Cardiac fibroblast (primary cell): ENCODE measurements at regions not wholly inside any gene's neighbourhood (a gene's known extent, or its start where the extent isn't known, plus 50 kb on each side); places are given as distances from the start of the nearest gene placed in this dataset.

ENCODE experiments used
- DNase-seq, 2 donors: peaks; one replicate each; pipeline versions ENCODE4 v3.0.0 to v3.0.0-alpha.2; 2010; ENCODE audit warnings: low read depth in 2 of 2
- H3K4me3 ChIP-seq, 2 donors: replicated peaks in 1 of 2; 1 replicate in 1 of 2; 2 replicates in 1 of 2; pipeline ENCODE4 v1.5.1; 2011; ENCODE audit warnings: low read depth in 2 of 2, low read length in 2 of 2, mild to moderate bottlenecking in 2 of 2, moderate library complexity in 1 of 2
- TF ChIP-seq, protein P1 (sequence below): IDR thresholded peaks from one replicate; pipeline ENCODE4 v1.5.1; 2011; ENCODE audit warnings: low read depth, mild to moderate bottlenecking, low read length, inconsistent platforms

DNA sequence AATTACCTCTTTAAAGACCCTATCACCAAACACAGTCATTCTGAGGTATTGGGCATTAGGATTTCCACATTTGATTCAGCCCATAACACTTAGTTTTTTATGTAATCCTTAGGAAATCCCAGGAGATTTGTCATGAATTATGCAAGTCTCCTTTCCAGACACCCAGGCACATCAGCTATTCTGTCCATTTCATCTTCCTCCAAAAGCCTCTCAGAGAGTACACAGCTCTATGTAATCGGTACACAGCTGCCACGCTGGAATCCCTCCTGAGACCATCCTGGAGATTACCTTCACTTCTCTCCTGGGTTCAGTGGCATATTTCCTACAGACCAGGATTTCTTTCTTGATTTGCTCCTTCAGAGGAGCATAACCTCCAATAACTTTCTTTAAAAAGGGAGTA lies 2309.8 kb upstream of the WWC1 start:
- DNase-seq: no peak
- no peak overlapping the region for H3K4me3 ChIP-seq
- TF ChIP-seq, protein P1, sequence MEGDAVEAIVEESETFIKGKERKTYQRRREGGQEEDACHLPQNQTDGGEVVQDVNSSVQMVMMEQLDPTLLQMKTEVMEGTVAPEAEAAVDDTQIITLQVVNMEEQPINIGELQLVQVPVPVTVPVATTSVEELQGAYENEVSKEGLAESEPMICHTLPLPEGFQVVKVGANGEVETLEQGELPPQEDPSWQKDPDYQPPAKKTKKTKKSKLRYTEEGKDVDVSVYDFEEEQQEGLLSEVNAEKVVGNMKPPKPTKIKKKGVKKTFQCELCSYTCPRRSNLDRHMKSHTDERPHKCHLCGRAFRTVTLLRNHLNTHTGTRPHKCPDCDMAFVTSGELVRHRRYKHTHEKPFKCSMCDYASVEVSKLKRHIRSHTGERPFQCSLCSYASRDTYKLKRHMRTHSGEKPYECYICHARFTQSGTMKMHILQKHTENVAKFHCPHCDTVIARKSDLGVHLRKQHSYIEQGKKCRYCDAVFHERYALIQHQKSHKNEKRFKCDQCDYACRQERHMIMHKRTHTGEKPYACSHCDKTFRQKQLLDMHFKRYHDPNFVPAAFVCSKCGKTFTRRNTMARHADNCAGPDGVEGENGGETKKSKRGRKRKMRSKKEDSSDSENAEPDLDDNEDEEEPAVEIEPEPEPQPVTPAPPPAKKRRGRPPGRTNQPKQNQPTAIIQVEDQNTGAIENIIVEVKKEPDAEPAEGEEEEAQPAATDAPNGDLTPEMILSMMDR: no peak

DNA sequence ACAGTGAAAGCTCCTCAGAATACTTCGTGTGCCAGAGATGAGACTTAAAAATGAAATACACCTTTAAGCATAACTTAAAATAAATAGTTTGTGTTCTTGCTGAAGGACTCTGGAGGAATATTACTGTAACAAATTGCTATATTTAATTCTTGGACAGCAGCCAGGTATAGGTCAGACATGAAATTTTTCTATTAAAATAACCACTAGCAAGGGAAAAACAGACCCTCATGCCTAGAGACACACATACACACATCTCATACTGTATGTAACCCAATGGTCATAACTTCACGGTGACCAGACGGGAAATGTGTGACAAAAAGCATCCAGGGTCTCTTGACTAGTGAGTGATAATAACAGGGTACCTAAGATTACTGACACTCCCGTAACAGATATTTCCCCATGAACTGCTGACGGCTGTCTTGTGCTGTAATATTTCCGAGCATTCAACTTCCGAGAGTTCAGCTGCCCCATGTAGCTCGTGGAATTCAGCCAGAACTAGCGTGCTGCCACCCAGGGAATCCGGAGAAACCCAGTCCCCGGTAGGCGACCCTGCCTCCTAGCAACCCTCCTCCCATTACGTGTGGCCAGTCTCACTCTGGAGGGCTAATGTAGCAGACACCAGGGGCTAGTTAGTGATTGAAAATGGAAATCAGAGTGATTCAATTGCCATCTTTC lies 2295.1 kb upstream of the WWC1 start:
- TF ChIP-seq, protein P1: no peak
- no peak for DNase-seq
- H3K4me3 ChIP-seq: no peak overlapping the region

GRCh38 chr5:165999693-166000320 lies 2291.6 kb upstream of the WWC1 start:
- no peak for DNase-seq
- TF ChIP-seq, protein P1: no peak
- H3K4me3 ChIP-seq: no peak overlapping the region

DNA sequence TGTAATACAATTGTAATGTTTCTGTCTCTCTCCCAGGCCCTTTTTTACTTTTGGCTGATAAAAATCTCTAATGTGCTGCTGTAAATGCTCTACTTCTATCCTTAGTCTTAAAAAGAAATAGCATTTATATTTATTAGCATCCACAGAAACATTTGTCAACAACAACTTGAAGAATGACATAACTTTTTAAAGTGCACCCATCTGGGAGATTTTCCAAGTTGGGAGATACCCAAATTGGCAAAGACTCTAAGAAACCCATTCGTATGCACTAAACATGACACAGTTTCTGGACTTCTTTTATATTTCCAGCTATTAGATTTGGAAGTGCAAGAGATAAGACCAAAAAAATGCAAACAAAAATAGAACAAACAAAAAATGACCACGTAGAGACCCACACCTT lies 2287.4 kb upstream of the WWC1 start:
- no peak overlapping the region for H3K4me3 ChIP-seq
- TF ChIP-seq, protein P1: no peak
- no peak for DNase-seq

- H3K4me3 ChIP-seq: no peak overlapping the region
- TF ChIP-seq, protein P1: no peak
- DNase-seq: no peak
Observed at GRCh38 chr5:166013415-166013814, 2278.0 kb upstream of the WWC1 start.

GRCh38 chr5:166014256-166014655 lies 2277.2 kb upstream of the WWC1 start:
- H3K4me3 ChIP-seq: no peak overlapping the region
- TF ChIP-seq, protein P1: no peak
- no peak for DNase-seq
